PFSK-1 (cell line): ENCODE measurements at regions not wholly inside any gene's neighbourhood (a gene's known extent, or its start where the extent isn't known, plus 50 kb on each side); places are given as distances from the start of the nearest gene placed in this dataset.

Experiments
- FOXP2 ChIP-seq: optimal IDR thresholded peaks from 2 replicates; pipeline ENCODE3; 2011; ENCODE audit warnings: borderline replicate concordance, control low read depth, inconsistent platforms; ENCODE audit not compliant: insufficient read depth; ENCODE audit errors: extremely low read length, extremely low read depth
- POLR2AphosphoS5 ChIP-seq: IDR thresholded peaks from 2 replicates; pipeline ENCODE4 v1.6.1; 2012; ENCODE audit warnings: low read depth, mild to moderate bottlenecking, control low read depth, low read length, moderate library complexity
- SIN3A ChIP-seq: IDR thresholded peaks from 2 replicates; pipeline ENCODE4 v1.6.1; 2012; ENCODE audit warnings: mild to moderate bottlenecking, low read length, moderate library complexity, borderline replicate concordance; ENCODE audit not compliant: insufficient read depth
- TAF1 ChIP-seq: IDR thresholded peaks from 2 replicates; pipeline ENCODE4 v1.6.1; 2012; ENCODE audit warnings: low read length, control low read depth, borderline replicate concordance; ENCODE audit not compliant: insufficient read depth
- TF ChIP-seq, protein P1 (sequence below), 2 experiments: IDR thresholded peaks; 2 replicates each; pipeline versions ENCODE4 v1.6.1 to v1.8.0; 2011 to 2012; ENCODE audit warnings: low read depth in 2 of 2, low read length in 2 of 2, control low read depth in 1 of 2, inconsistent platforms in 1 of 2, mild to moderate bottlenecking in 1 of 2, moderate library complexity in 1 of 2; ENCODE audit not compliant: insufficient read depth in 1 of 2

DNA sequence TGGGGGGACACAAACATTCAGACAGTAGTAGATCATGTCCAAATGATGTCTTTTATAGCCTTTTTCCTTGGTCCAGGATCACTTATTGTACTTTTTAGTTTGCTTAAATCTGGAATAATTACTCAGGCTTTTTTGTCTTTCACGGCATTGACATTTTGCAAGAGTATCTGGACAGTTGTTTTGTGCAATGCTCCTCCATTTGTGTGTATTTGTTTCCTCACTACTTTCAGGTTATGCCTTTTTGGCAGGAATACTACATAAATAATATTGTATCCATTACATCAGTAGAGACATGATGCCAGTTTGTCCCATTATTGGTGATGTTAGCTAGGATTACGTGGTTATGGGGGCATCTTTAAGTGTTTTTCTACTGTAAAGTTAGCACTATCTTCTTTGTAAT, 238.3 kb downstream of the MAN2A1 start:
- TF ChIP-seq, protein P1, sequence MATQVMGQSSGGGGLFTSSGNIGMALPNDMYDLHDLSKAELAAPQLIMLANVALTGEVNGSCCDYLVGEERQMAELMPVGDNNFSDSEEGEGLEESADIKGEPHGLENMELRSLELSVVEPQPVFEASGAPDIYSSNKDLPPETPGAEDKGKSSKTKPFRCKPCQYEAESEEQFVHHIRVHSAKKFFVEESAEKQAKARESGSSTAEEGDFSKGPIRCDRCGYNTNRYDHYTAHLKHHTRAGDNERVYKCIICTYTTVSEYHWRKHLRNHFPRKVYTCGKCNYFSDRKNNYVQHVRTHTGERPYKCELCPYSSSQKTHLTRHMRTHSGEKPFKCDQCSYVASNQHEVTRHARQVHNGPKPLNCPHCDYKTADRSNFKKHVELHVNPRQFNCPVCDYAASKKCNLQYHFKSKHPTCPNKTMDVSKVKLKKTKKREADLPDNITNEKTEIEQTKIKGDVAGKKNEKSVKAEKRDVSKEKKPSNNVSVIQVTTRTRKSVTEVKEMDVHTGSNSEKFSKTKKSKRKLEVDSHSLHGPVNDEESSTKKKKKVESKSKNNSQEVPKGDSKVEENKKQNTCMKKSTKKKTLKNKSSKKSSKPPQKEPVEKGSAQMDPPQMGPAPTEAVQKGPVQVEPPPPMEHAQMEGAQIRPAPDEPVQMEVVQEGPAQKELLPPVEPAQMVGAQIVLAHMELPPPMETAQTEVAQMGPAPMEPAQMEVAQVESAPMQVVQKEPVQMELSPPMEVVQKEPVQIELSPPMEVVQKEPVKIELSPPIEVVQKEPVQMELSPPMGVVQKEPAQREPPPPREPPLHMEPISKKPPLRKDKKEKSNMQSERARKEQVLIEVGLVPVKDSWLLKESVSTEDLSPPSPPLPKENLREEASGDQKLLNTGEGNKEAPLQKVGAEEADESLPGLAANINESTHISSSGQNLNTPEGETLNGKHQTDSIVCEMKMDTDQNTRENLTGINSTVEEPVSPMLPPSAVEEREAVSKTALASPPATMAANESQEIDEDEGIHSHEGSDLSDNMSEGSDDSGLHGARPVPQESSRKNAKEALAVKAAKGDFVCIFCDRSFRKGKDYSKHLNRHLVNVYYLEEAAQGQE (IDR thresholded peaks at IDR 0.05; ENCODE audit: insufficient read depth in 1 of 2, low read depth in 2 of 2, low read length in 2 of 2), result no peak
- TF ChIP-seq TAF1, result no peak
- TF ChIP-seq POLR2AphosphoS5, result no peak
- no peak for TF ChIP-seq SIN3A
- no peak for TF ChIP-seq FOXP2

DNA sequence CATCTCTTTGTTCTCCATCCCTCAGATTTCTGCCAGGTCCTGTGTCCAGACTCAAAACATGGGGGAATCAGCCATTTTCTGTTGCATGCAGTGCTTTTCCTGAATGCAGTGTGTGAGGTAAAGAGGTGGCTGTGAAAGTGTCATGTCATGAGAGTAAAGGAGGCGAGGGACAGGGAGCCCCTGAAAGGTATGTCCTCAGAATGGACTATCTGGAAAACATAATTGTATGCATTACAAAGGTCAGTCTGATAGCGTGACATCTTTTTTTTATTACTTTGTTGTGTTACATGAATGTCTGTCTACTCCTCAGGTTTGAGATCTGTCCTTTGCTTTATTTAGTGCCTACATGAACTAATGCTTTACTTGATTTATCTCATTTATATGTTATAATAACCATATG, 239.1 kb downstream of the MAN2A1 start:
- TF ChIP-seq TAF1, result no peak
- TF ChIP-seq FOXP2, result no peak

DNA sequence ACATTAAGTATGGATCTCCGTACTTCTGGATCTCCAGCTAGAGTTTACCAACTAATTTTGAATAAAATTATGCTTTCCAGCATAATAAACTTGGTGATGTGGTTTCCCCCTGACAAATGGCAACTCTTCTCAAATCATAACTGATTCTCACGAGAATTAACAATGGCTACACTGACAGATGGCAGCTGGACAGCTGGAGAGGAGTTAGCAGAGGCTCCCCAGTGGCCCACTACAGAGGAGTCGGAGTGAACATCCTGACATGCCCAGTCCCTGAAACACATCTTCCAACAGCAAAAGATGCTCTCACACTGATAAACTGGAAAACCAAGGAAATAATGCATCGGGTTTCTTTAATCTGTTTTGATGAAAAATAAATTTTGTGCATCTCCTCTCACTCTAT, 239.6 kb downstream of the MAN2A1 start:
- TF ChIP-seq POLR2AphosphoS5, result no peak
- no peak for TF ChIP-seq SIN3A
- no peak for TF ChIP-seq TAF1
- TF ChIP-seq, protein P1 (IDR thresholded peaks at IDR 0.05; ENCODE audit: insufficient read depth in 1 of 2, low read depth in 2 of 2, low read length in 2 of 2), result no peak
- no peak for TF ChIP-seq FOXP2

DNA sequence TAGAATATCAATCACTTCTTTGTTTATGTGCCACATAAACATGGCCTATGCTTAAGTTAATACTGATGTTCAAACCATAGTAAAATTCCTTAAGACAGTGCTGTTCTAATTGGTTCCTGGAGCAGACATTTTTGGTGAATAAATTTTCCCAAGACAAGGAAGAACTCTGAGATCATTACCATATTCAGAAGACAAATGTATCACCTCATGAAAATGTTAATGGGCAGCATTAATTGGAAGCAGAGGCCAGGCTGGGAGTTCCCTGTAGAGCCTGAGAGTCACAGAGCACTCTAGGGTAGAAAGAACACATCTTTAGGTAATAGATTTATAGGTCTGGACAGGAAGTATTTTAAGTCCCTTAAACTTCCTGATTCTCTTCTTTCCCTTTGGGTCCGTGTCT, 240.2 kb downstream of the MAN2A1 start:
- no peak for TF ChIP-seq TAF1
- TF ChIP-seq POLR2AphosphoS5, result no peak
- TF ChIP-seq, protein P1 (IDR thresholded peaks at IDR 0.05; ENCODE audit: insufficient read depth in 1 of 2, low read depth in 2 of 2, low read length in 2 of 2), result no peak
- TF ChIP-seq FOXP2, result no peak
- no peak for TF ChIP-seq SIN3A

DNA sequence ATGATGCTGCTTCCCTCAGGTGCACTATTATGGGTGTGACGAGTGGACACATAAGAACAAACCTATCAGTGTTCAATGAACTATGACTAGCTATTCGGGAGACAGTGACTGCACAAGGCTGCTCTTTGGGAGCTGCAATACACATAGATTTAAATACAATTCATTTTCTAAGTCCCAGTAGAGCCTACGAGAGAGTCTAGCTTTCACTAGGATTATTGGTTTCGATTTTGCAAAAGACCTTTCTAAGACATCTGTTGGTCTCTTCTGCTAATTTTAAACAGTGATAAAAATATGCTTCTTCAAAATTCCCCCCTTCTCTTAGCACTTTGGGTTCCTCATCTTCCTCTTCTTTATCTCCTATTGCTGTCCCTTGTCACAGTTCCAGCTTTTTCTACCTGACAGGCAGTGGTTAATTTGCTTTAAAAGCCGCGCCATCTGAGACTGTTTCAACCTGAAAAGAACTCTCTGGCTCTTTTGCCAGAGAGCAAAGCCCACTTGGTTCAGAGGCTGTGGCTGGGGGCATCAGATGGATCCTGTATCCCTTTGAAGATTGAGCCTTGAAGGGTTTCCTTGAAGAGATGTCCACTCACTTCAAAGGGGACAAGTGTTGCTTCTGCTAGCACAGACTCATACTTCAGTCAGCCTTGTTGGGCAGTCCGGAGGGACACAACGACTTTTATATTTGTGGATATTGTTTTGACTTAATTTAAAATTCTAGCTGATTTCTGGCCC, 241.5 kb downstream of the MAN2A1 start:
- no peak for TF ChIP-seq SIN3A
- no peak for TF ChIP-seq TAF1
- no peak for TF ChIP-seq POLR2AphosphoS5
- no peak for TF ChIP-seq FOXP2
- TF ChIP-seq, protein P1 (IDR thresholded peaks at IDR 0.05; ENCODE audit: insufficient read depth in 1 of 2, low read depth in 2 of 2, low read length in 2 of 2), result no peak
